Thymus (tissue), 11 donors: ENCODE measurements at regions not wholly inside any gene's neighbourhood (a gene's known extent, or its start where the extent isn't known, plus 50 kb on each side); places are given as distances from the start of the nearest gene placed in this dataset.
A peak's percentile ranks its signal among the peaks of the same experiment; 100 is the strongest.

Experiments
- DNase-seq, 9 donors: peaks; one replicate each; pipeline ENCODE4 v3.0.0-alpha.2; 2013; ENCODE audit warnings: low spot score in 9 of 9, low read depth in 6 of 9, missing footprints in 1 of 9
- H3K27ac ChIP-seq, 2 donors: one replicate each; pipeline ENCODE4 v1.5.1; 2013; ENCODE audit warnings: control low read depth in 1 of 2, low read depth in 1 of 2, low read length in 1 of 2, mild to moderate bottlenecking in 1 of 2, moderate library complexity in 1 of 2
- H3K27me3 ChIP-seq, 2 donors: one replicate each; pipeline ENCODE4 v1.5.1; 2013; ENCODE audit warnings: low read length in 1 of 2; ENCODE audit not compliant: control insufficient read depth in 2 of 2, insufficient read depth in 1 of 2
- H3K36me3 ChIP-seq, 2 donors: one replicate each; pipeline ENCODE4 v1.5.1; 2013; ENCODE audit warnings: low read length in 1 of 2, mild to moderate bottlenecking in 1 of 2, moderate library complexity in 1 of 2; ENCODE audit not compliant: control insufficient read depth in 2 of 2, insufficient read depth in 2 of 2
- H3K4me1 ChIP-seq, 2 donors: one replicate each; pipeline ENCODE4 v1.5.1; 2013; ENCODE audit warnings: low read length in 2 of 2; ENCODE audit not compliant: control insufficient read depth in 2 of 2, insufficient read depth in 2 of 2
- H3K4me3 ChIP-seq, 2 donors: one replicate each; pipeline ENCODE4 v1.5.1; 2013; ENCODE audit warnings: low read length in 2 of 2, control low read depth in 1 of 2, mild to moderate bottlenecking in 1 of 2
- H3K9me3 ChIP-seq, 2 donors: one replicate each; pipeline ENCODE4 v1.5.1; 2013; ENCODE audit warnings: low read length in 1 of 2, mild to moderate bottlenecking in 1 of 2; ENCODE audit not compliant: control insufficient read depth in 2 of 2, insufficient read depth in 1 of 2
- WGBS: extraction: QIAGEN DNeasy Blood & Tissue Kit; methylation state at CpG from one replicate; pipeline ENCODE4 v1.1.7; 2013; 5-methylcytosine and 5-hydroxymethylcytosine counted together
- donor health status: healthy.

DNA sequence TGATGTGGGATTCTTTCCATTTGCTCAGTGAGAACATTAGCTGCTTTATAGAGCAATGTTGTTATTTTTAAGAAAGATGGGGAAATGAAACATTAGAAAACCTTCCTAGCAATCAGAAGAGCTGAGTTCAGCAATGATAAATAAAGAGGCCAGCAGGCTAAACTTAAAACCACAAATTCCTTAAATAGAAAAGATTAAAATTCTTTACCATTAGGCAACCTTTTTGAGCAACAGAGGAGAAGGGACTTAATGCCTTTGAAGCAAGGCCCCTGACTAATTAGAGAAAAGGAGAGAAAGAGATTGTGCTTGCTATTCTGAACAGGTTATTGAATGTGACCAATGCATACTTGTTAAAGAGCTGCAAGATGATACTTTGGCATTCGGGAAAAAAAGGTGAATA lies 160.8 kb upstream of the LMO3 start:
- no peaks in the 10 kb centered on the region for H3K27me3 ChIP-seq
- H3K4me1 ChIP-seq = no peaks in the 10 kb centered on the region
- H3K36me3 ChIP-seq = no peaks in the 10 kb centered on the region
- 91% methylated on average over 1 of the region's 1 CpG for WGBS
- no peak overlapping the region for H3K27ac ChIP-seq
- H3K4me3 ChIP-seq = no peak overlapping the region
- no peaks in the 10 kb centered on the region for H3K9me3 ChIP-seq
- no peak for DNase-seq

DNA sequence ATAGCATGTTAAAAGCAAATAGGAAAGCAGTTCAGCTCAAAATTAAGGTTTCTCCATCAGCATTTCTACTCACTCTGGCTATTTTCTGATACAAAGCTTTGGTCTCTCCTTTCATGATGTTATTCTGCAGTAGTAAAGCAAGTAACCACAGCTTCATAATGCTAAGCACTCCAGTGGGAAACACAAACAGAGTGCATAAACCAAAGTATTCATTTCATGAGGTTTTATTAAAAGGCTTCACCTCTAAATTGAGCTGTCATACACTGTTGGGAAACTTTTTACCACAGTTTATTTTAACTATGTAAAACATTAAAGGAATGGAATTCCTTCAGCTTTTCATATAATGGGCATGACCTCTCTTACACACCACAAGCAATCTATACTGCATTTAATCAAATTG lies 157.9 kb upstream of the LMO3 start:
- Histone ChIP-seq H3K27ac (no peak overlapping the region), H3K4me1 (no peaks in the 10 kb centered on the region), H3K27me3 (no peaks in the 10 kb centered on the region), H3K36me3 (no peaks in the 10 kb centered on the region), H3K9me3 (no peaks in the 10 kb centered on the region), H3K4me3 (no peak overlapping the region)
- DNase-seq = no peak

- H3K36me3 ChIP-seq = no peaks in the 10 kb centered on the region
Measured at GRCh38 chr12:16756833-16757555, 151.0 kb upstream of the LMO3 start.

GRCh38 chr12:16730772-16731171 lies 124.8 kb upstream of the LMO3 start:
- no peak for DNase-seq

More at GRCh38 chr12:16756833-16757555, 151.0 kb upstream of the LMO3 start:
- no peaks in the 10 kb centered on the region for H3K9me3 ChIP-seq
- no peaks in the 10 kb centered on the region for H3K4me1 ChIP-seq
- H3K27me3 ChIP-seq = no peaks in the 10 kb centered on the region
- 67% methylated on average over 8 of the region's 8 CpGs for WGBS
- no peak overlapping the region for H3K4me3 ChIP-seq
- H3K27ac ChIP-seq = no peak overlapping the region
- DNase-seq = no peak

GRCh38 chr12:16726879-16727278 lies 120.9 kb upstream of the LMO3 start:
- H3K27ac ChIP-seq = no peak overlapping the region
- no peaks in the 10 kb centered on the region for H3K36me3 ChIP-seq
- peak in 1 of 9 donors; percentile 5 for DNase-seq
- no peaks in the 10 kb centered on the region for H3K9me3 ChIP-seq
- 72% methylated on average over 1 of the region's 1 CpG for WGBS
- H3K27me3 ChIP-seq = no peaks in the 10 kb centered on the region
- no peak overlapping the region for H3K4me3 ChIP-seq
- H3K4me1 ChIP-seq = no peaks in the 10 kb centered on the region

More at GRCh38 chr12:16730772-16731171, 124.8 kb upstream of the LMO3 start:
- Histone ChIP-seq H3K27ac (no peak overlapping the region), H3K4me1 (no peaks in the 10 kb centered on the region), H3K9me3 (no peaks in the 10 kb centered on the region), H3K27me3 (no peaks in the 10 kb centered on the region), H3K4me3 (no peak overlapping the region), H3K36me3 (no peaks in the 10 kb centered on the region)
- 84% methylated on average over 4 of the region's 4 CpGs for WGBS

- no peaks in the 10 kb centered on the region for H3K36me3 ChIP-seq
- DNase-seq = no peak
- WGBS = 59% methylated on average over 2 of the region's 2 CpGs
- H3K27ac ChIP-seq = no peak overlapping the region
- no peaks in the 10 kb centered on the region for H3K9me3 ChIP-seq
- no peaks in the 10 kb centered on the region for H3K4me1 ChIP-seq
- H3K4me3 ChIP-seq = no peak overlapping the region
- no peaks in the 10 kb centered on the region for H3K27me3 ChIP-seq
Measured at GRCh38 chr12:16719713-16720416, 113.9 kb upstream of the LMO3 start.

- no peak overlapping the region for H3K4me3 ChIP-seq
- no peaks in the 10 kb centered on the region for H3K36me3 ChIP-seq
- H3K27ac ChIP-seq = no peak overlapping the region
- WGBS = 79% methylated on average over 5 of the region's 5 CpGs
- H3K4me1 ChIP-seq = no peaks in the 10 kb centered on the region
- DNase-seq = no peak
- no peaks in the 10 kb centered on the region for H3K9me3 ChIP-seq
- H3K27me3 ChIP-seq = no peaks in the 10 kb centered on the region
Measured at GRCh38 chr12:16716928-16717327, 111.0 kb upstream of the LMO3 start.

- Histone ChIP-seq H3K4me3 (no peak overlapping the region), H3K36me3 (no peaks in the 10 kb centered on the region), H3K27ac (no peak overlapping the region), H3K27me3 (no peaks in the 10 kb centered on the region), H3K4me1 (no peaks in the 10 kb centered on the region), H3K9me3 (no peaks in the 10 kb centered on the region)
- no peak for DNase-seq
- WGBS = 96% methylated on average over 3 of the region's 3 CpGs
Measured at GRCh38 chr12:16692099-16692498, 86.1 kb upstream of the LMO3 start.

DNA sequence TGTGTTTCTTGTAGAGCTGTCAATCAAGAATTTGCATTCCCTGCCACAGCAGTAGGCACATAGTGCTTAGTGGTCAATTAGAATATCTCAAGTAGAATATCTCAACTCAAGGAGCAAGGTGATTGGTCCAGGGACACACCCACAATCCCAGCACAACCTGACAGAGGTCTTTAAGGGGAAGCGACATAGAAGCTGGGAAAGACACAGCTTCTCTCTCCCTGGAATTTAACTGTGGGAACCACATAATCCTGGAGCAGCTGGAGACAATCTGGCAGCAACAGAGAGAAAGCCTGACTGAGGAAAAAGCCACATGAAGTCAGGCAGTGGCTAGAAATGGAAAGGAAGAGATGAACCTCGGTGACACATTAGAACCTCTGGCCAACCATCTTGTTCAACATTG lies 85.7 kb upstream of the LMO3 start:
- H3K4me3 ChIP-seq = no peak overlapping the region
- 98% methylated on average over 2 of the region's 2 CpGs for WGBS
- no peaks in the 10 kb centered on the region for H3K9me3 ChIP-seq
- no peaks in the 10 kb centered on the region for H3K4me1 ChIP-seq
- no peak overlapping the region for H3K27ac ChIP-seq
- no peak for DNase-seq
- H3K27me3 ChIP-seq = no peaks in the 10 kb centered on the region
- H3K36me3 ChIP-seq = no peaks in the 10 kb centered on the region
